ENCODE measurements at regions not wholly inside any gene's neighbourhood (a gene's known extent, or its start where the extent isn't known, plus 50 kb on each side); places are given as distances from the start of the nearest gene placed in this dataset.

- DNase-seq (ENCODE audit: low spot score), result no peak
These were observed 287.7 kb upstream of the ZSWIM2 start for GRCh38 chr2:187136646-187137045.

GRCh38 chr2:187134306-187134705 lies 285.3 kb upstream of the ZSWIM2 start:
- DNase-seq (ENCODE audit: low spot score), result no peak

- no peak for DNase-seq (ENCODE audit: low spot score)
These were observed 280.9 kb upstream of the ZSWIM2 start for GRCh38 chr2:187129868-187130267.

GRCh38 chr2:187129306-187129705 lies 280.3 kb upstream of the ZSWIM2 start:
- DNase-seq (ENCODE audit: low spot score), result no peak

GRCh38 chr2:187126247-187127005 lies 277.5 kb upstream of the ZSWIM2 start:
- DNase-seq (ENCODE audit: low spot score), result no peak

- DNase-seq (ENCODE audit: low spot score), result no peak
These were observed 276.3 kb upstream of the ZSWIM2 start for GRCh38 chr2:187125318-187125717.

GRCh38 chr2:187124529-187124928 lies 275.6 kb upstream of the ZSWIM2 start:
- no peak for DNase-seq (ENCODE audit: low spot score)

- DNase-seq (ENCODE audit: low spot score), result no peak
These were observed 269.5 kb upstream of the ZSWIM2 start for GRCh38 chr2:187118331-187119099.

GRCh38 chr2:187117483-187117882 lies 268.5 kb upstream of the ZSWIM2 start:
- DNase-seq (ENCODE audit: low spot score), result no peak

- DNase-seq (ENCODE audit: low spot score), result no peak
These were observed 266.7 kb upstream of the ZSWIM2 start for GRCh38 chr2:187115627-187116026.

GRCh38 chr2:187107001-187107400 lies 258.0 kb upstream of the ZSWIM2 start:
- DNase-seq (ENCODE audit: low spot score), result no peak

GRCh38 chr2:187105218-187105617 lies 256.2 kb upstream of the ZSWIM2 start:
- no peak for DNase-seq (ENCODE audit: low spot score)

GRCh38 chr2:187102381-187102780 lies 253.4 kb upstream of the ZSWIM2 start:
- DNase-seq (ENCODE audit: low spot score), result no peak

- DNase-seq (ENCODE audit: low spot score), result no peak
These were observed 249.2 kb upstream of the ZSWIM2 start for GRCh38 chr2:187098154-187098553.

GRCh38 chr2:187093771-187094412 lies 244.9 kb upstream of the ZSWIM2 start:
- no peak for DNase-seq (ENCODE audit: low spot score)

- no peak for DNase-seq (ENCODE audit: low spot score)
These were observed 242.7 kb upstream of the ZSWIM2 start for GRCh38 chr2:187091664-187092063.

- no peak for DNase-seq (ENCODE audit: low spot score)
These were observed 235.6 kb upstream of the ZSWIM2 start for GRCh38 chr2:187084524-187084923.

GRCh38 chr2:187081461-187081860 lies 232.5 kb upstream of the ZSWIM2 start:
- no peak for DNase-seq (ENCODE audit: low spot score)

GRCh38 chr2:187079901-187080300 lies 230.9 kb upstream of the ZSWIM2 start:
- no peak for DNase-seq (ENCODE audit: low spot score)

- no peak for DNase-seq (ENCODE audit: low spot score)
These were observed 229.3 kb upstream of the ZSWIM2 start for GRCh38 chr2:187078297-187078696.

GRCh38 chr2:187075671-187076070 lies 226.7 kb upstream of the ZSWIM2 start:
- no peak for DNase-seq (ENCODE audit: low spot score)

GRCh38 chr2:187075199-187075635 lies 226.2 kb upstream of the ZSWIM2 start:
- DNase-seq (ENCODE audit: low spot score), result no peak

GRCh38 chr2:187058198-187058597 lies 209.2 kb upstream of the ZSWIM2 start:
- DNase-seq (ENCODE audit: low spot score), result no peak
